ENCODE measurements at regions not wholly inside any gene's neighbourhood (a gene's known extent, or its start where the extent isn't known, plus 50 kb on each side); places are given as distances from the start of the nearest gene placed in this dataset.

DNA sequence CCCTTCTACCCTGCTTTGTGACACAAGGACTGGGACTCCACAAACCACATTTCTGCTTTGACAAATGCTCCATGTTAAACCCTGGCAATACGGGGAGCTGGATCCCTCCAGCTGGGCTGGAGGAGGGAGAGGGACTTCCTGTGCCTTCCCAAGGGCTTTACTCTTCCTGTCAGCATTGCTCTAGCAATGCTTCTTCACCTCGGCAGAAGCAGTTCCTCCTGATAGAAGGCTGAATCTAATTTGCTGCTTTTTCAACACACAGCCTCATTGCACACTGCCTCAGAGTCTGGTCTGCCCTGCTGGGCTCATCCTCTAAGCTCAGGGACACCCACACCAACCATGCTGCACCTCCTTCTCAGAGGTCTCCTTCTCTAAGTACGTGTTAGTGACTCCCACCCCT, 142.8 kb upstream of the SMAD3 start:
- no peak overlapping the region for H3K4me2 ChIP-seq (ENCODE audit: low read length)
- no peak overlapping the region for H3K9ac ChIP-seq (ENCODE audit: low read length)
- RAD21 ChIA-PET (ENCODE audit: low non-redundant PET in 1 of 2, low total read pairs in 2 of 2, uncharacterized antibody in 2 of 2, unreplicated experiment in 2 of 2) = no interaction called here
- H3K4me3 ChIP-seq (replicated peaks in 1 of 2; ENCODE audit: low read depth in 1 of 2, low read length in 2 of 2) = no peak overlapping the region
- CTCF ChIA-PET = interaction anchor here (1.4 kb wide), 1 partner anchor 20 kb away, joined by 4 read pairs; no protein-coding TSS in a partner anchor
- H3K27ac ChIP-seq (ENCODE audit: low read depth, low read length) = no peak overlapping the region
- H3K36me3 ChIP-seq (ENCODE audit: control insufficient read depth in 1 of 2, insufficient read depth in 2 of 2, low read length in 2 of 2) = no peaks in the 10 kb centered on the region
- ATAC-seq = no peak
- peaks cover 3 to 6% of the 10 kb centered on the region in 2 experiments; a peak in 1 of 4 replicates for H3K9me3 ChIP-seq (ENCODE audit: control insufficient read depth in 1 of 2, insufficient read depth in 1 of 2, low read depth in 1 of 2, low read length in 2 of 2)
- H4K20me1 ChIP-seq (ENCODE audit: insufficient read depth) = no peaks in the 10 kb centered on the region
- no peak for TF ChIP-seq CBX3 (IDR thresholded peaks at IDR 0.05; ENCODE audit: low read depth)
- TF ChIP-seq EZH2 (IDR thresholded peaks at IDR 0.05) = no peak
- TF ChIP-seq, protein P1, sequence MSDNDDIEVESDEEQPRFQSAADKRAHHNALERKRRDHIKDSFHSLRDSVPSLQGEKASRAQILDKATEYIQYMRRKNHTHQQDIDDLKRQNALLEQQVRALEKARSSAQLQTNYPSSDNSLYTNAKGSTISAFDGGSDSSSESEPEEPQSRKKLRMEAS (IDR thresholded peaks at IDR 0.05) = no peak
- TF ChIP-seq FOSL1 (IDR thresholded peaks at IDR 0.05; ENCODE audit: low read depth) = no peak
- no peak for TF ChIP-seq SRF (IDR thresholded peaks at IDR 0.05; ENCODE audit: low read depth)
- no peak for TF ChIP-seq JUND (IDR thresholded peaks at IDR 0.05)
- H3K27me3 ChIP-seq (ENCODE audit: insufficient read depth, low read length) = no peaks in the 10 kb centered on the region
- peaks cover 0 to 11% of the 10 kb centered on the region in 2 experiments; a peak in 2 of 4 replicates for H3K4me1 ChIP-seq (ENCODE audit: control insufficient read depth in 1 of 2, insufficient read depth in 2 of 2, low read length in 2 of 2)
- no TSS peak for BruUV-seq (replicated peaks)
- no peaks in the 10 kb centered on the region for H3K9me2 ChIP-seq (ENCODE audit: insufficient read depth)
- intact Hi-C loops (cut with micrococcal nuclease) = loop anchor here (2.0 kb wide), 1 partner anchor 18 kb away; no protein-coding TSS in a partner anchor
- POLR2A ChIA-PET = interaction anchor here (1.1 kb wide), 1 partner anchor 9 kb away, joined by 3 read pairs; no protein-coding TSS in a partner anchor
- DNase-seq (ENCODE audit: low read depth, low spot score) = no peak
- H2AFZ ChIP-seq (ENCODE audit: low read depth, low read length, poor library complexity, severe bottlenecking) = peak overlapping the region; percentile 98
- no peaks in the 10 kb centered on the region for H3K79me2 ChIP-seq (ENCODE audit: insufficient read depth, low read length)

DNA sequence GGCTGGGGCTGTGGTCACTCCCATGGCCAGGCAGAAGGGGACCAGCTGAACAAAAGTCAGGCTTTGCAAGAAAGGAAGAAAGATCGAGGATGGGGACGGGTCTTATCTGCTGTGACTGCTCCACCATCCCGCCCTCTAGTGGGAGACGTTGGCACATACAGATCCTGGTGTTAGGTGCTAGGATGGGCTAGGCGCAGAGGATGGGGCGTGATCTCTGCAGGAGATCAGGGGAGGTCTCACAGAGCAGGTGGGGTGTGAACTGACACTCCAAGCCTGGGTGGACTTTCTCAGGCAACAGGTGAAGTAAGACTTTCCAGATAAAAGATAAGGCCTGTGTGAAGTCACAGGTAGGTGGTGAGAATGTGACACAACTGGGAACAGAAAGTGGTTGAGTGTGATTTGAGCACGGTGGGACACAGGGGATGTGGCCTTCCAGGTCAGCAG, 141.9 kb upstream of the SMAD3 start:
- POLR2A ChIA-PET = no interaction called here
- H3K9me3 ChIP-seq (ENCODE audit: control insufficient read depth in 1 of 2, insufficient read depth in 1 of 2, low read depth in 1 of 2, low read length in 2 of 2) = no peaks in the 10 kb centered on the region
- peak overlapping the region; percentile 53 for H3K4me2 ChIP-seq (ENCODE audit: low read length)
- H3K36me3 ChIP-seq (ENCODE audit: control insufficient read depth in 1 of 2, insufficient read depth in 2 of 2, low read length in 2 of 2) = no peaks in the 10 kb centered on the region
- peak overlapping the region in 1 of 2 experiments; percentile 17; a peak in 1 of 4 replicates for H3K4me3 ChIP-seq (replicated peaks in 1 of 2; ENCODE audit: low read depth in 1 of 2, low read length in 2 of 2)
- H2AFZ ChIP-seq (ENCODE audit: low read depth, low read length, poor library complexity, severe bottlenecking) = peak overlapping the region; percentile 98
- TF ChIP-seq RAD21 (IDR thresholded peaks at IDR 0.05; ENCODE audit: low read depth) (peak; percentile 51), POLR2A (IDR thresholded peaks at IDR 0.05; ENCODE audit: borderline replicate concordance, extremely low read depth, insufficient read depth, insufficient read length) (no peak)
- TF ChIP-seq, protein P2, sequence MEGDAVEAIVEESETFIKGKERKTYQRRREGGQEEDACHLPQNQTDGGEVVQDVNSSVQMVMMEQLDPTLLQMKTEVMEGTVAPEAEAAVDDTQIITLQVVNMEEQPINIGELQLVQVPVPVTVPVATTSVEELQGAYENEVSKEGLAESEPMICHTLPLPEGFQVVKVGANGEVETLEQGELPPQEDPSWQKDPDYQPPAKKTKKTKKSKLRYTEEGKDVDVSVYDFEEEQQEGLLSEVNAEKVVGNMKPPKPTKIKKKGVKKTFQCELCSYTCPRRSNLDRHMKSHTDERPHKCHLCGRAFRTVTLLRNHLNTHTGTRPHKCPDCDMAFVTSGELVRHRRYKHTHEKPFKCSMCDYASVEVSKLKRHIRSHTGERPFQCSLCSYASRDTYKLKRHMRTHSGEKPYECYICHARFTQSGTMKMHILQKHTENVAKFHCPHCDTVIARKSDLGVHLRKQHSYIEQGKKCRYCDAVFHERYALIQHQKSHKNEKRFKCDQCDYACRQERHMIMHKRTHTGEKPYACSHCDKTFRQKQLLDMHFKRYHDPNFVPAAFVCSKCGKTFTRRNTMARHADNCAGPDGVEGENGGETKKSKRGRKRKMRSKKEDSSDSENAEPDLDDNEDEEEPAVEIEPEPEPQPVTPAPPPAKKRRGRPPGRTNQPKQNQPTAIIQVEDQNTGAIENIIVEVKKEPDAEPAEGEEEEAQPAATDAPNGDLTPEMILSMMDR (IDR thresholded peaks at IDR 0.05 in 2 of 3, conservative IDR thresholded peaks at IDR 0.05 in 1 of 3; ENCODE audit: borderline replicate concordance in 1 of 3, insufficient read depth in 1 of 3, low read depth in 2 of 3, low read length in 2 of 3) = peak; percentile 63 to 92 (median 86); a peak in 5 of 6 replicates
- no peak overlapping the region for H3K9ac ChIP-seq (ENCODE audit: low read length)
- intact Hi-C loops (cut with micrococcal nuclease) = loop anchor here (2.0 kb wide), 1 partner anchor 19 kb away; no protein-coding TSS in a partner anchor
- no TSS peak for BruUV-seq (replicated peaks)
- DNase-seq (ENCODE audit: low read depth, low spot score) (peak; percentile 37), ATAC-seq (peak; percentile 100)
- no peak overlapping the region for H3K27ac ChIP-seq (ENCODE audit: low read depth, low read length)
- no peaks in the 10 kb centered on the region for H3K9me2 ChIP-seq (ENCODE audit: insufficient read depth)
- RAD21 ChIA-PET (ENCODE audit: low non-redundant PET in 1 of 2, low total read pairs in 2 of 2, uncharacterized antibody in 2 of 2, unreplicated experiment in 2 of 2) = no interaction called here
- H3K27me3 ChIP-seq (ENCODE audit: insufficient read depth, low read length) = no peaks in the 10 kb centered on the region
- peaks cover 0 to 11% of the 10 kb centered on the region in 2 experiments; a peak in 2 of 4 replicates for H3K4me1 ChIP-seq (ENCODE audit: control insufficient read depth in 1 of 2, insufficient read depth in 2 of 2, low read length in 2 of 2)
- H3K79me2 ChIP-seq (ENCODE audit: insufficient read depth, low read length) = no peaks in the 10 kb centered on the region
- CTCF ChIA-PET = no interaction called here
- H4K20me1 ChIP-seq (ENCODE audit: insufficient read depth) = no peaks in the 10 kb centered on the region
